Stomach (tissue), 4 donors: ENCODE measurements at regions not wholly inside any gene's neighbourhood (a gene's known extent, or its start where the extent isn't known, plus 50 kb on each side); places are given as distances from the start of the nearest gene placed in this dataset.

ENCODE experiments used
- POLR2AphosphoS5 ChIP-seq, 3 donors: sonication (generic); formaldehyde crosslinking; IDR thresholded peaks; one replicate each; pipeline ENCODE4 v1.6.1; 2016; ENCODE audit warnings: antibody characterized with exemption in 3 of 3
- TF ChIP-seq, protein P1 (sequence below), 7 experiments: fragments of 450-650 bp in 4 of 7; fragments of 200-600 bp in 3 of 7; sonication (generic) in 3 of 7; IDR thresholded peaks; one replicate each; pipeline ENCODE4 v1.5.1; 2016 to 2019; ENCODE audit warnings: antibody characterized with exemption in 7 of 7, control low read depth in 2 of 7, mild to moderate bottlenecking in 1 of 7

DNA sequence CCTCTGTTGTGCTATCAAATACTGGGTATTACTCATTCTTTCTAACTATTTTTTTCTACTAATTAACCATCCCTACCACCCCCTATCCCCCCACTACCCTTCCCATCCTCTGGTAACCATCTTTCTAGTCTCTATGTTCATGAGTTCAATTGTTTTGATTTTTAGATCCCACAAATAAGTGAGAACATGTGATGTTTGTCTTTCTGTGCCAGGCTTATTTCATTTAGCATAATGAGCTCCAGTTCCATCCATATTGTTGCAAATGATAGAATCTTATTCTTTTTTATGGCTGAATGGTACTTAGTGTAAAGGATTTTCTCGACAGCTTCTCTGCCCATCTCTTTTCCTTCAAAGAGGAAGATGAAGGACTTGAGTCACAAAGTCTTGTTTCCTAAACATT lies 138.0 kb upstream of the CPHXL start:
- TF ChIP-seq, protein P1, sequence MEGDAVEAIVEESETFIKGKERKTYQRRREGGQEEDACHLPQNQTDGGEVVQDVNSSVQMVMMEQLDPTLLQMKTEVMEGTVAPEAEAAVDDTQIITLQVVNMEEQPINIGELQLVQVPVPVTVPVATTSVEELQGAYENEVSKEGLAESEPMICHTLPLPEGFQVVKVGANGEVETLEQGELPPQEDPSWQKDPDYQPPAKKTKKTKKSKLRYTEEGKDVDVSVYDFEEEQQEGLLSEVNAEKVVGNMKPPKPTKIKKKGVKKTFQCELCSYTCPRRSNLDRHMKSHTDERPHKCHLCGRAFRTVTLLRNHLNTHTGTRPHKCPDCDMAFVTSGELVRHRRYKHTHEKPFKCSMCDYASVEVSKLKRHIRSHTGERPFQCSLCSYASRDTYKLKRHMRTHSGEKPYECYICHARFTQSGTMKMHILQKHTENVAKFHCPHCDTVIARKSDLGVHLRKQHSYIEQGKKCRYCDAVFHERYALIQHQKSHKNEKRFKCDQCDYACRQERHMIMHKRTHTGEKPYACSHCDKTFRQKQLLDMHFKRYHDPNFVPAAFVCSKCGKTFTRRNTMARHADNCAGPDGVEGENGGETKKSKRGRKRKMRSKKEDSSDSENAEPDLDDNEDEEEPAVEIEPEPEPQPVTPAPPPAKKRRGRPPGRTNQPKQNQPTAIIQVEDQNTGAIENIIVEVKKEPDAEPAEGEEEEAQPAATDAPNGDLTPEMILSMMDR (IDR thresholded peaks at IDR 0.05) = no peak
- no peak for TF ChIP-seq POLR2AphosphoS5 (IDR thresholded peaks at IDR 0.05)
